DND-41 (cell line): ENCODE measurements at regions not wholly inside any gene's neighbourhood (a gene's known extent, or its start where the extent isn't known, plus 50 kb on each side); places are given as distances from the start of the nearest gene placed in this dataset.

Experiments
- EZH2 ChIP-seq: IDR thresholded peaks from 3 replicates; pipeline ENCODE4 v1.6.1; 2012; ENCODE audit warnings: borderline replicate concordance, low read depth, mild to moderate bottlenecking, moderate library complexity, low read length, inconsistent platforms; ENCODE audit not compliant: severe bottlenecking
- TF ChIP-seq, protein P1 (sequence below): IDR thresholded peaks from 2 replicates; pipeline ENCODE4 v1.5.1; 2012; ENCODE audit warnings: borderline replicate concordance, low read length, moderate library complexity, mild to moderate bottlenecking; ENCODE audit not compliant: poor library complexity, severe bottlenecking; ENCODE audit errors: extremely low read depth

DNA sequence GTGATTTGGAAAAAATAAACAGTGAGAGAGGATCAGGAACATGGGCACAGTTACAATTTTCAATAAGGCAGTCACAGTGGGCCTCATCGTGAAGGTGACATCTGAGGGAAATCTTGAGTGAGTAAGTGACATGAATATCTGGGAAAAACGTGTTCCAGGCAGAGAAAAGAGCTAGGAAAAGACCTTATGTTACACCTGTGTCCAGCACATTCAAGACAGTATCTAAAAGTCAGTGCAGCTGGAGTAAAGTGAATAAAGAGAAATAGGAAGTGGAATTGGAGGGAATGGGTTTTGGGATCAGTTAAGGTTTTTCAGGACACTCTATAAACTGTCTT, 827.5 kb upstream of the FAT3 start:
- TF ChIP-seq, protein P1, sequence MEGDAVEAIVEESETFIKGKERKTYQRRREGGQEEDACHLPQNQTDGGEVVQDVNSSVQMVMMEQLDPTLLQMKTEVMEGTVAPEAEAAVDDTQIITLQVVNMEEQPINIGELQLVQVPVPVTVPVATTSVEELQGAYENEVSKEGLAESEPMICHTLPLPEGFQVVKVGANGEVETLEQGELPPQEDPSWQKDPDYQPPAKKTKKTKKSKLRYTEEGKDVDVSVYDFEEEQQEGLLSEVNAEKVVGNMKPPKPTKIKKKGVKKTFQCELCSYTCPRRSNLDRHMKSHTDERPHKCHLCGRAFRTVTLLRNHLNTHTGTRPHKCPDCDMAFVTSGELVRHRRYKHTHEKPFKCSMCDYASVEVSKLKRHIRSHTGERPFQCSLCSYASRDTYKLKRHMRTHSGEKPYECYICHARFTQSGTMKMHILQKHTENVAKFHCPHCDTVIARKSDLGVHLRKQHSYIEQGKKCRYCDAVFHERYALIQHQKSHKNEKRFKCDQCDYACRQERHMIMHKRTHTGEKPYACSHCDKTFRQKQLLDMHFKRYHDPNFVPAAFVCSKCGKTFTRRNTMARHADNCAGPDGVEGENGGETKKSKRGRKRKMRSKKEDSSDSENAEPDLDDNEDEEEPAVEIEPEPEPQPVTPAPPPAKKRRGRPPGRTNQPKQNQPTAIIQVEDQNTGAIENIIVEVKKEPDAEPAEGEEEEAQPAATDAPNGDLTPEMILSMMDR = no peak
- TF ChIP-seq EZH2 = no peak
